K562 (cell line): ENCODE measurements at regions not wholly inside any gene's neighbourhood (a gene's known extent, or its start where the extent isn't known, plus 50 kb on each side); places are given as distances from the start of the nearest gene placed in this dataset.

Experiments
- ATAC-seq: fragments of 200-7000 bp; cut with Tn5 transposase; 3 replicates; pipeline ENCODE4 v1.9.1; 2020; ENCODE audit warnings: moderate library complexity
- BruUV-seq: library from RNA; stranded (reverse); fragments of 400-500 nt; replicated peaks from 2 replicates; lab custom pipeline; 2021; lab: Mats Ljungman, UMichigan
- CTCF ChIA-PET: fragments of 300-600 bp; formaldehyde crosslinking; extraction: SDS; loops from one replicate; lab custom pipeline; 2021; ENCODE audit warnings: low intra/inter-chr PET ratio; lab: Yijun Ruan, JAX
- POLR2A ChIA-PET: fragments of 300-600, 350-650 bp; sonication (Branson Sonifier 250); formaldehyde crosslinking; extraction: SDS; loops from one replicate; lab custom pipeline; 2021; ENCODE audit warnings: antibody characterized with exemption, inconsistent platforms; lab: Yijun Ruan, JAX
- DNase-seq, 4 experiments: peaks; one replicate each; pipeline versions ENCODE4 v3.0.0 to v3.0.0-alpha.2; 2011 to 2018; ENCODE audit warnings: low spot score in 3 of 4, mixed read lengths in 3 of 4; ENCODE audit errors: extremely low read depth in 1 of 4
- FAIRE-seq: peaks from 2 replicates; lab custom pipeline; 2011; peaks lifted over from hg19 to GRCh38; lab: Jason Lieb, UNC
- H2AFZ ChIP-seq: 2 replicates; pipeline ENCODE4 v1.6.0; 2011; ENCODE audit warnings: low read depth, low read length, control low read depth, inconsistent platforms
- H3K27ac ChIP-seq: fragments of 200-600 bp; 3 replicates; pipeline ENCODE4 v1.8.0; 2011; ENCODE audit warnings: low read depth, mild to moderate bottlenecking, control low read depth, inconsistent platforms, low read length, moderate library complexity, mixed read lengths; ENCODE audit errors: extremely low read depth
- H3K27me3 ChIP-seq, 2 experiments: fragments of 300-600 bp in 1 of 2; 2 replicates in 1 of 2; 3 replicates in 1 of 2; pipeline versions ENCODE4 v1.6.0 to v1.8.0; 2011; ENCODE audit warnings: inconsistent platforms in 2 of 2, low read length in 2 of 2, mild to moderate bottlenecking in 1 of 2, mixed read lengths in 1 of 2, moderate library complexity in 1 of 2; ENCODE audit not compliant: control insufficient read depth in 2 of 2, insufficient read depth in 2 of 2
- H3K36me3 ChIP-seq: fragments of 300-600 bp; 3 replicates; pipeline ENCODE4 v1.8.0; 2011; ENCODE audit warnings: mild to moderate bottlenecking, low read length, inconsistent platforms; ENCODE audit not compliant: control insufficient read depth, insufficient read depth
- H3K4me1 ChIP-seq, 2 experiments: fragments of 200-600 bp in 1 of 2; replicated peaks in 1 of 2; 2 replicates in 1 of 2; 3 replicates in 1 of 2; pipeline versions ENCODE4 v1.5.1 to v1.8.0; 2011; ENCODE audit warnings: inconsistent platforms in 2 of 2, low read length in 2 of 2, mild to moderate bottlenecking in 1 of 2, mixed read lengths in 1 of 2, moderate library complexity in 1 of 2; ENCODE audit not compliant: control insufficient read depth in 2 of 2, insufficient read depth in 2 of 2
- H3K4me2 ChIP-seq: 2 replicates; pipeline ENCODE4 v1.6.1; 2011; ENCODE audit warnings: low read length, control low read depth, inconsistent platforms, mixed read lengths; ENCODE audit not compliant: insufficient read depth
- H3K4me3 ChIP-seq: fragments of 200-600 bp; sonication (generic), shearing (Covaris generic); 2 replicates; pipeline ENCODE4 v1.5.1; 2016; ENCODE audit warnings: control low read depth, inconsistent platforms
- H3K79me2 ChIP-seq: fragments of 200-600 bp; 3 replicates; pipeline ENCODE4 v1.8.0; 2011; ENCODE audit warnings: low read length, inconsistent platforms; ENCODE audit not compliant: control insufficient read depth, insufficient read depth
- H3K9ac ChIP-seq, 2 experiments: 2 replicates each; pipeline versions ENCODE4 v1.6.0 to v1.6.1; 2011; ENCODE audit warnings: low read depth in 2 of 2, low read length in 2 of 2, control low read depth in 1 of 2, inconsistent platforms in 1 of 2, mild to moderate bottlenecking in 1 of 2, mixed read lengths in 1 of 2; ENCODE audit not compliant: insufficient read depth in 1 of 2
- H3K9me1 ChIP-seq: one replicate; pipeline ENCODE4 v1.6.0; 2011; ENCODE audit warnings: inconsistent platforms, mild to moderate bottlenecking, low read length, moderate library complexity; ENCODE audit not compliant: control insufficient read depth, insufficient read depth
- H3K9me3 ChIP-seq: replicated peaks from 2 replicates; pipeline ENCODE4 v1.5.1; 2011; ENCODE audit warnings: low read depth, low read length, inconsistent platforms; ENCODE audit not compliant: control insufficient read depth, insufficient read depth
- H4K20me1 ChIP-seq: replicated peaks from 2 replicates; pipeline ENCODE4 v1.6.1; 2011; ENCODE audit warnings: low read length, inconsistent platforms, mixed read lengths; ENCODE audit not compliant: control insufficient read depth, insufficient read depth
- CEBPG ChIP-seq, 3 experiments: fragments of 200-800 bp in 1 of 3; sonication (Bioruptor generic) in 1 of 3; sonication (generic) in 1 of 3; formaldehyde crosslinking in 1 of 3; IDR thresholded peaks in 2 of 3; conservative IDR thresholded peaks in 1 of 3; 2 replicates each; pipeline versions ENCODE4 v1.6.1 to v1.8.0; 2016 to 2022; ENCODE audit warnings: missing compliant biosample characterization in 2 of 3, missing genetic modification characterization in 2 of 3, mild to moderate bottlenecking in 1 of 3, missing genetic modification reagents in 1 of 3
- ELK1 ChIP-seq: sonication (generic); formaldehyde crosslinking; IDR thresholded peaks from 2 replicates; pipeline ENCODE4 v1.8.1; 2022; ENCODE audit warnings: missing genetic modification reagents
- IFI16 ChIP-seq: fragments of 250-450 bp; sonication (Bioruptor Pico); IDR thresholded peaks from 2 replicates; pipeline ENCODE4 v2.1.2; 2022; ENCODE audit warnings: mild to moderate bottlenecking, inconsistent platforms
- SFPQ ChIP-seq: fragments of 200-400 bp; formaldehyde crosslinking; IDR thresholded peaks from 2 replicates; pipeline ENCODE4 v1.6.1; 2017; ENCODE audit warnings: mild to moderate bottlenecking, low read depth, low read length, moderate library complexity
- TRIM24 ChIP-seq, 2 experiments: fragments of 450-650 bp; IDR thresholded peaks; 2 replicates each; pipeline ENCODE4 v1.6.1; 2016
- ZNF175 ChIP-seq: fragments of 200-800 bp; sonication (Bioruptor generic); IDR thresholded peaks from 2 replicates; pipeline ENCODE4 v1.6.1; 2016; ENCODE audit warnings: low read depth, mild to moderate bottlenecking, missing genetic modification characterization, missing compliant biosample characterization
- ZSCAN32 ChIP-seq: fragments of 450-650 bp; formaldehyde crosslinking; IDR thresholded peaks from 2 replicates; pipeline ENCODE4 v1.4.0; 2020; ENCODE audit warnings: mild to moderate bottlenecking, moderate library complexity
- WGBS: fragments of 100-300 bp; shearing (Covaris generic); methylation state at CpG from one replicate; pipeline ENCODE4 v1.1.6; 2016; ENCODE audit warnings: low coverage, mixed read lengths; ENCODE audit not compliant: insufficient coverage; ENCODE audit errors: missing lambda C conversion rate; 5-methylcytosine and 5-hydroxymethylcytosine counted together
- in situ Hi-C: fragments of 300-500 bp; cut with MboI; formaldehyde crosslinking; loops from 4 replicates; pipeline ENCODE4 v1.15.0; 2018; ENCODE audit warnings: inconsistent platforms, mixed read lengths
- intact Hi-C: fragments of 100-400 bp; cut with micrococcal nuclease; formaldehyde crosslinking; loops from 2 replicates; pipeline ENCODE4 v1.14.2; 2022
- TF ChIP-seq, protein P1 (sequence below): fragments of 250-450 bp; sonication (Bioruptor Pico); IDR thresholded peaks from 2 replicates; pipeline ENCODE4 v1.4.0; 2020; ENCODE audit warnings: mild to moderate bottlenecking, moderate library complexity

DNA sequence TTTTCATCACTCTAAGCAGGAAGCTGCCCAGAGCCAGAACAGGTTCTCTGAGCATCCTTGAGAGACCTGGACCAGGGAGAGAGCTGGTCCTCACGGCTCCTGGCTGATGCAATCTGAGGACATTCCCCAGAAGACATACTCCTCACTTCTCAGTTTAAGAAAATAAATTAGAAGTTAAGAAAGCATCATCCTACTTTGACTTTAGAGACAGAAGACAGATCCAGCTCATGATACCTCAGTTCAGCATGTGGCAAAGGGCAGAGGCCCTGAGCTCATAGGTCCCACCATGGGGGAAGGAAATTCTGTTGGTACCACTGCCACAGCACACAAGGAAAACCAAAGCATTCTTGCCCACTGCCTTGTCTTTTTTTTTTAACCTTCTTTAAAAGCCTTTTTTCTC, 378.1 kb upstream of the JARID2 start:
- no peaks in the 10 kb centered on the region for H4K20me1 ChIP-seq
- H3K36me3 ChIP-seq, result no peaks in the 10 kb centered on the region
- no peaks in the 10 kb centered on the region for H3K9me1 ChIP-seq
- H3K9me3 ChIP-seq, result no peaks in the 10 kb centered on the region
- H3K27ac ChIP-seq, result no peak overlapping the region
- 19% methylated on average over 1 of the region's 1 CpG for WGBS
- H3K4me1 ChIP-seq, result peaks cover 0 to 24% of the 10 kb centered on the region in 2 experiments; a peak in 4 of 5 replicates
- no peak overlapping the region for H3K4me2 ChIP-seq
- H3K79me2 ChIP-seq, result no peaks in the 10 kb centered on the region
- peak in 1 of 4 experiments; percentile 21 for DNase-seq
- BruUV-seq, result no TSS peak
- peak; percentile 55 for ATAC-seq
- POLR2A ChIA-PET, result interaction anchor here (0.6 to 0.7 kb wide), 2 partner anchors 178 to 776 kb away, joined by 3 read pairs; no protein-coding TSS in a partner anchor
- H3K27me3 ChIP-seq, result no peaks in the 10 kb centered on the region
- CTCF ChIA-PET, result interaction anchor here (0.7 kb wide), 1 partner anchor 621 kb away, joined by 3 read pairs; no protein-coding TSS in a partner anchor
- no peak overlapping the region for H3K4me3 ChIP-seq
- FAIRE-seq, result no peak
- no peak overlapping the region for H3K9ac ChIP-seq
- intact Hi-C loops, result loop anchor here (10.0 kb wide), 2 partner anchors 217 to 527 kb away; no protein-coding TSS in a partner anchor
- no peak overlapping the region for H2AFZ ChIP-seq
- in situ Hi-C loops, result no loop called here
- TF ChIP-seq SFPQ (no peak), CEBPG (CRISPR knock-in tag; IDR thresholded peaks at IDR 0.05) (peak; percentile 95), CEBPG (tag; conservative IDR thresholded peaks at IDR 0.05 in 1 of 2, IDR thresholded peaks at IDR 0.05 in 1 of 2) (peak; percentile 77 to 97), ELK1 (CRISPR knock-in tag) (no peak), ZNF175 (CRISPR knock-in tag) (peak; percentile 87), IFI16 (no peak), ZSCAN32 (peak; percentile 90), TRIM24 (IDR thresholded peaks at IDR 0.05) (peak; percentile 76 to 90; a peak in 3 of 4 replicates)
- TF ChIP-seq, protein P1, sequence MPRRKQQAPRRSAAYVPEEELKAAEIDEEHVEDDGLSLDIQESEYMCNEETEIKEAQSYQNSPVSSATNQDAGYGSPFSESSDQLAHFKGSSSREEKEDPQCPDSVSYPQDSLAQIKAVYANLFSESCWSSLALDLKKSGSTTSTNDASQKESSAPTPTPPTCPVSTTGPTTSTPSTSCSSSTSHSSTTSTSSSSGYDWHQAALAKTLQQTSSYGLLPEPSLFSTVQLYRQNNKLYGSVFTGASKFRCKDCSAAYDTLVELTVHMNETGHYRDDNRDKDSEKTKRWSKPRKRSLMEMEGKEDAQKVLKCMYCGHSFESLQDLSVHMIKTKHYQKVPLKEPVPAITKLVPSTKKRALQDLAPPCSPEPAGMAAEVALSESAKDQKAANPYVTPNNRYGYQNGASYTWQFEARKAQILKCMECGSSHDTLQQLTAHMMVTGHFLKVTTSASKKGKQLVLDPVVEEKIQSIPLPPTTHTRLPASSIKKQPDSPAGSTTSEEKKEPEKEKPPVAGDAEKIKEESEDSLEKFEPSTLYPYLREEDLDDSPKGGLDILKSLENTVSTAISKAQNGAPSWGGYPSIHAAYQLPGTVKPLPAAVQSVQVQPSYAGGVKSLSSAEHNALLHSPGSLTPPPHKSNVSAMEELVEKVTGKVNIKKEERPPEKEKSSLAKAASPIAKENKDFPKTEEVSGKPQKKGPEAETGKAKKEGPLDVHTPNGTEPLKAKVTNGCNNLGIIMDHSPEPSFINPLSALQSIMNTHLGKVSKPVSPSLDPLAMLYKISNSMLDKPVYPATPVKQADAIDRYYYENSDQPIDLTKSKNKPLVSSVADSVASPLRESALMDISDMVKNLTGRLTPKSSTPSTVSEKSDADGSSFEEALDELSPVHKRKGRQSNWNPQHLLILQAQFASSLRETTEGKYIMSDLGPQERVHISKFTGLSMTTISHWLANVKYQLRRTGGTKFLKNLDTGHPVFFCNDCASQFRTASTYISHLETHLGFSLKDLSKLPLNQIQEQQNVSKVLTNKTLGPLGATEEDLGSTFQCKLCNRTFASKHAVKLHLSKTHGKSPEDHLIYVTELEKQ, result no peak
